Pancreas (tissue), 10 donors: ENCODE measurements at regions not wholly inside any gene's neighbourhood (a gene's known extent, or its start where the extent isn't known, plus 50 kb on each side); places are given as distances from the start of the nearest gene placed in this dataset.

Source experiments
- ATAC-seq, 4 donors: fragments of 200-7000 bp; cut with Tn5 transposase; one replicate each; pipeline versions ENCODE4 v1.8.0 to v1.9.1; 2020; ENCODE audit warnings: mild to moderate bottlenecking in 4 of 4, moderate library complexity in 4 of 4
- DNase-seq, 6 donors: peaks; one replicate each; pipeline ENCODE4 v3.0.0-alpha.2; 2020
- FAIRE-seq: peaks from 2 replicates; lab custom pipeline; 2012; peaks lifted over from hg19 to GRCh38; lab: Jason Lieb, UNC
- H3K27ac ChIP-seq, 4 donors: fragments of 200-600 bp; sonication (generic); 1 replicate in 3 of 4; 2 replicates in 1 of 4; pipeline versions ENCODE4 v1.5.0 to v1.8.0; 2020
- H3K27me3 ChIP-seq, 4 donors: fragments of 200-600 bp; one replicate each; pipeline ENCODE4 v1.8.0; 2021
- H3K36me3 ChIP-seq, 3 donors: fragments of 200-600 bp; sonication (generic) in 1 of 3; one replicate each; pipeline versions ENCODE4 v1.5.0 to v1.8.0; 2020 to 2021
- H3K4me1 ChIP-seq, 3 donors: fragments of 200-600 bp; one replicate each; pipeline ENCODE4 v1.8.0; 2021
- H3K4me3 ChIP-seq, 4 donors: fragments of 200-600 bp; sonication (generic) in 2 of 4; one replicate each; pipeline versions ENCODE4 v1.5.0 to v1.8.0; 2020 to 2021
- H3K9me3 ChIP-seq, 4 donors: fragments of 200-600 bp; one replicate each; pipeline ENCODE4 v1.8.0; 2021
- CTCF ChIP-seq, 4 donors: fragments of 200-600 bp; sonication (generic) in 3 of 4; IDR thresholded peaks; one replicate each; pipeline versions ENCODE4 v1.5.0 to v1.8.0; 2021; ENCODE audit warnings: antibody characterized with exemption in 4 of 4
- WGBS, 2 donors: extraction: QIAGEN DNeasy Blood & Tissue Kit; methylation state at CpG; one replicate each; pipeline ENCODE4 v1.1.7; 2013; 5-methylcytosine and 5-hydroxymethylcytosine counted together
- intact Hi-C, 3 donors: fragments of 100-400 bp; cut with DNase I; formaldehyde crosslinking; loops; one replicate each; pipeline versions ENCODE4 v1.11.1 to v1.14.2; 2022
- donor health status: healthy with polysubstance abuse.
- donor health status: DM: no; HTN: no; CAD: no; lungs with moderate emphysema.
- donor health status: DM: no; HTN: no; CAD: no.
- donor health status: control.
- donor health status: control.
- donor health status: Bipolar disorder and iron deficiency.
- donor health status: DM: yes; HTN: yes; CAD: no.
- donor health status: DM: no; HTN: no; CAD: no.
- donor health status: DM: no; HTN: no; CAD: no.
- donor health status: DM: yes; HTN: yes; CAD: no.

- no peaks in the 10 kb centered on the region for H3K27me3 ChIP-seq
- no peak for FAIRE-seq
- WGBS, 2 donors = 89 to 100% methylated on average over 2 of the region's 2 CpGs
These were observed 439.2 kb upstream of the EPHA3 start for GRCh38 chr3:88668180-88668579.

GRCh38 chr3:88671573-88671972, 435.8 kb upstream of the EPHA3 start:
- TF ChIP-seq CTCF (IDR thresholded peaks at IDR 0.05) = no peak
- H3K27me3 ChIP-seq = no peaks in the 10 kb centered on the region
- ATAC-seq (no peak), DNase-seq (no peak), FAIRE-seq (no peak)
- no peak overlapping the region for H3K27ac ChIP-seq
- H3K36me3 ChIP-seq = no peaks in the 10 kb centered on the region
- H3K9me3 ChIP-seq = no peaks in the 10 kb centered on the region
- H3K4me3 ChIP-seq = no peak overlapping the region
- intact Hi-C loops = no loop called here
- 60 to 75% methylated on average over 3 of the region's 3 CpGs for WGBS, 2 donors
- no peaks in the 10 kb centered on the region for H3K4me1 ChIP-seq

More at GRCh38 chr3:88668180-88668579, 439.2 kb upstream of the EPHA3 start:
- Histone ChIP-seq H3K27ac (no peak overlapping the region), H3K9me3 (no peaks in the 10 kb centered on the region), H3K4me1 (no peaks in the 10 kb centered on the region), H3K4me3 (no peak overlapping the region), H3K36me3 (no peaks in the 10 kb centered on the region)
- TF ChIP-seq CTCF (IDR thresholded peaks at IDR 0.05) = no peak
- intact Hi-C loops = no loop called here
- ATAC-seq (no peak), DNase-seq (no peak)

- H3K27ac ChIP-seq = no peak overlapping the region
- 20 to 30% methylated on average over 1 of the region's 1 CpG for WGBS, 2 donors
- no peak for DNase-seq
These were observed 430.1 kb upstream of the EPHA3 start for GRCh38 chr3:88677298-88677697.

GRCh38 chr3:88678747-88679146, 428.7 kb upstream of the EPHA3 start:
- no peak for ATAC-seq
- no peak for FAIRE-seq
- H3K36me3 ChIP-seq = no peaks in the 10 kb centered on the region
- H3K9me3 ChIP-seq = no peaks in the 10 kb centered on the region
- no peak overlapping the region for H3K27ac ChIP-seq
- peaks cover 0 to 8% (median 0%) of the 10 kb centered on the region in 3 donors for H3K4me1 ChIP-seq
- no peak overlapping the region for H3K4me3 ChIP-seq
- WGBS, 2 donors = 95% methylated on average over 3 of the region's 3 CpGs
- no peaks in the 10 kb centered on the region for H3K27me3 ChIP-seq
- no peak for TF ChIP-seq CTCF (IDR thresholded peaks at IDR 0.05)
- DNase-seq = no peak
- intact Hi-C loops = no loop called here

More at GRCh38 chr3:88677298-88677697, 430.1 kb upstream of the EPHA3 start:
- Histone ChIP-seq H3K27me3 (no peaks in the 10 kb centered on the region), H3K9me3 (no peaks in the 10 kb centered on the region), H3K4me1 (peaks cover 0 to 6% (median 0%) of the 10 kb centered on the region in 3 donors), H3K4me3 (no peak overlapping the region), H3K36me3 (no peaks in the 10 kb centered on the region)
- TF ChIP-seq CTCF (IDR thresholded peaks at IDR 0.05) = no peak
- intact Hi-C loops = no loop called here
- FAIRE-seq = no peak
- ATAC-seq = peak in 2 of 4 donors; percentile 53 to 81

- FAIRE-seq = no peak
- WGBS, 2 donors = 89 to 97% methylated on average over 3 of the region's 3 CpGs
- TF ChIP-seq CTCF (IDR thresholded peaks at IDR 0.05) = no peak
These were observed 417.1 kb upstream of the EPHA3 start for GRCh38 chr3:88690287-88690686.

More at GRCh38 chr3:88690287-88690686, 417.1 kb upstream of the EPHA3 start:
- DNase-seq (peak in 1 of 6 donors; percentile 15), ATAC-seq (no peak)
- Histone ChIP-seq H3K4me1 (no peaks in the 10 kb centered on the region), H3K9me3 (no peaks in the 10 kb centered on the region), H3K4me3 (no peak overlapping the region), H3K36me3 (no peaks in the 10 kb centered on the region), H3K27me3 (no peaks in the 10 kb centered on the region), H3K27ac (no peak overlapping the region)
- intact Hi-C loops = no loop called here
